Breast epithelium (tissue), 4 donors: ENCODE measurements at regions not wholly inside any gene's neighbourhood (a gene's known extent, or its start where the extent isn't known, plus 50 kb on each side); places are given as distances from the start of the nearest gene placed in this dataset.
"Not testable (repeated sequence)": the region's sequence is repeated elsewhere in the genome, so short reads cannot be mapped to it uniquely, and the experiment has no call there.

Source experiments
- DNase-seq, 2 donors: peaks; one replicate each; pipeline ENCODE4 v3.0.0-alpha.2; 2019; ENCODE audit warnings: low spot score in 2 of 2
- H3K27ac ChIP-seq, 2 donors: fragments of 200-600 bp; sonication (generic) in 1 of 2; one replicate each; pipeline ENCODE4 v1.5.1; 2016 to 2019; ENCODE audit warnings: mild to moderate bottlenecking in 1 of 2
- H3K27me3 ChIP-seq, 2 donors: fragments of 200-600 bp; sonication (generic) in 1 of 2; one replicate each; pipeline versions ENCODE4 v1.5.1 to v1.6.0; 2017 to 2019; ENCODE audit warnings: control low read depth in 1 of 2, mild to moderate bottlenecking in 1 of 2
- H3K36me3 ChIP-seq: fragments of 200-600 bp; one replicate; pipeline ENCODE4 v1.5.1; 2019
- H3K4me1 ChIP-seq, 2 donors: fragments of 200-600 bp; sonication (generic); one replicate each; pipeline ENCODE4 v1.5.1; 2016 to 2019; ENCODE audit warnings: control low read depth in 1 of 2
- H3K4me3 ChIP-seq, 3 donors: fragments of 200-600 bp; sonication (generic); 1 replicate in 2 of 3; 2 replicates in 1 of 3; pipeline ENCODE4 v1.5.1; 2016 to 2019; ENCODE audit warnings: mild to moderate bottlenecking in 3 of 3, moderate library complexity in 2 of 3
- H3K9me3 ChIP-seq, 2 donors: fragments of 200-600 bp; sonication (generic) in 1 of 2; one replicate each; pipeline ENCODE4 v1.5.1; 2016 to 2019; ENCODE audit warnings: control low read depth in 1 of 2
- CTCF ChIP-seq, 3 donors: fragments of 450-650 bp; IDR thresholded peaks; one replicate each; pipeline ENCODE4 v1.5.1; 2016 to 2017; ENCODE audit warnings: antibody characterized with exemption in 3 of 3, mild to moderate bottlenecking in 3 of 3, moderate library complexity in 3 of 3
- POLR2A ChIP-seq: fragments of 450-650 bp; IDR thresholded peaks from one replicate; pipeline ENCODE4 v1.6.1; 2016; ENCODE audit warnings: antibody characterized with exemption, mild to moderate bottlenecking, moderate library complexity
- POLR2AphosphoS5 ChIP-seq, 3 donors: sonication (generic); formaldehyde crosslinking; IDR thresholded peaks; one replicate each; pipeline ENCODE4 v1.6.1; 2017; ENCODE audit warnings: antibody characterized with exemption in 3 of 3
- intact Hi-C: fragments of 100-400 bp; cut with DNase I; formaldehyde crosslinking; loops from one replicate; pipeline ENCODE4 v1.15.1; 2023; ENCODE audit warnings: low total_unique reads

GRCh38 chr10:15428681-15429080 lies 57.6 kb upstream of the FAM171A1 start:
- Histone ChIP-seq H3K27ac (no peak overlapping the region), H3K27me3 (no peaks in the 10 kb centered on the region), H3K9me3 (no peaks in the 10 kb centered on the region), H3K36me3 (no peaks in the 10 kb centered on the region), H3K4me3 (no peak overlapping the region), H3K4me1 (no peaks in the 10 kb centered on the region)
- DNase-seq = no peak
- intact Hi-C loops = no loop called here
- no peak for TF ChIP-seq POLR2A
- no peak for TF ChIP-seq POLR2AphosphoS5 (IDR thresholded peaks at IDR 0.05)
- no peak for TF ChIP-seq CTCF (IDR thresholded peaks at IDR 0.05)

GRCh38 chr10:15427843-15428414 lies 56.8 kb upstream of the FAM171A1 start:
- H3K36me3 ChIP-seq = no peaks in the 10 kb centered on the region
- no peak for DNase-seq

GRCh38 chr10:15426558-15426957 lies 55.5 kb upstream of the FAM171A1 start:
- Histone ChIP-seq H3K27ac (no peak overlapping the region), H3K4me1 (no peaks in the 10 kb centered on the region), H3K36me3 (no peaks in the 10 kb centered on the region), H3K27me3 (no peaks in the 10 kb centered on the region), H3K9me3 (no peaks in the 10 kb centered on the region), H3K4me3 (no peak overlapping the region)
- intact Hi-C loops = no loop called here
- DNase-seq = no peak
- TF ChIP-seq CTCF (IDR thresholded peaks at IDR 0.05) = no peak
- TF ChIP-seq POLR2AphosphoS5 (IDR thresholded peaks at IDR 0.05) = no peak
- no peak for TF ChIP-seq POLR2A

More at GRCh38 chr10:15427843-15428414, 56.8 kb upstream of the FAM171A1 start:
- intact Hi-C loops = no loop called here
- H3K4me1 ChIP-seq = no peaks in the 10 kb centered on the region
- H3K27me3 ChIP-seq = no peaks in the 10 kb centered on the region
- no peak for TF ChIP-seq POLR2A
- no peak for TF ChIP-seq POLR2AphosphoS5 (IDR thresholded peaks at IDR 0.05)
- peak in 2 of 3 donors; percentile 11 to 49 for TF ChIP-seq CTCF (IDR thresholded peaks at IDR 0.05)
- no peaks in the 10 kb centered on the region for H3K9me3 ChIP-seq
- H3K4me3 ChIP-seq = no peak overlapping the region
- H3K27ac ChIP-seq = no peak overlapping the region

- Histone ChIP-seq H3K4me1 (no peaks in the 10 kb centered on the region), H3K4me3 (no peak overlapping the region), H3K27me3 (no peaks in the 10 kb centered on the region), H3K36me3 (no peaks in the 10 kb centered on the region), H3K27ac (no peak overlapping the region), H3K9me3 (no peaks in the 10 kb centered on the region)
- intact Hi-C loops = no loop called here
- DNase-seq = no peak
- TF ChIP-seq CTCF (IDR thresholded peaks at IDR 0.05) (no peak), POLR2A (no peak), POLR2AphosphoS5 (IDR thresholded peaks at IDR 0.05) (no peak)
These were observed 55.0 kb upstream of the FAM171A1 start for GRCh38 chr10:15426115-15426514.

GRCh38 chr10:15421875-15422274 lies 50.8 kb upstream of the FAM171A1 start:
- H3K27me3 ChIP-seq, H3K9me3 ChIP-seq, H3K36me3 ChIP-seq, DNase-seq, intact Hi-C loops, H3K4me3 ChIP-seq, H3K4me1 ChIP-seq, H3K27ac ChIP-seq: not testable (repeated sequence)
